HCT116 (cell line): ENCODE measurements at regions not wholly inside any gene's neighbourhood (a gene's known extent, or its start where the extent isn't known, plus 50 kb on each side); places are given as distances from the start of the nearest gene placed in this dataset.
"Not testable (repeated sequence)": the region's sequence is repeated elsewhere in the genome, so short reads cannot be mapped to it uniquely, and the experiment has no call there.

Experiments
- ATAC-seq: fragments of 200-7000 bp; cut with Tn5 transposase; 2 replicates; pipeline ENCODE4 v1.9.1; 2020; ENCODE audit warnings: mild to moderate bottlenecking, moderate library complexity
- BruUV-seq: library from RNA; stranded (reverse); fragments of 400-500 nt; replicated peaks from 2 replicates; lab custom pipeline; 2021; lab: Mats Ljungman, UMichigan
- CTCF ChIA-PET: fragments of 300-600 bp; sonication (Branson Sonifier 250); formaldehyde crosslinking; loops from one replicate; lab custom pipeline; 2021; ENCODE audit warnings: antibody characterized with exemption; lab: Charles Lee
- POLR2A ChIA-PET: fragments of 300-600, 350-600 bp; sonication (Branson Sonifier 250); formaldehyde crosslinking; loops from one replicate; lab custom pipeline; 2021; ENCODE audit warnings: antibody characterized with exemption; lab: Charles Lee
- RAD21 ChIA-PET, 2 experiments: fragments of 300-600 bp; sonication (Branson Sonifier 250); formaldehyde crosslinking; loops; one replicate each; lab custom pipeline; 2023; ENCODE audit warnings: low total read pairs in 2 of 2; ENCODE audit not compliant: uncharacterized antibody in 2 of 2, unreplicated experiment in 2 of 2, low non-redundant PET in 1 of 2; lab: Charles Lee
- DNase-seq: peaks from one replicate; pipeline ENCODE4 v3.0.0-alpha.2; 2010; ENCODE audit warnings: low read depth, low spot score
- H2AFZ ChIP-seq: fragments of 200-600 bp; shearing (Covaris generic), sonication (generic); 2 replicates; pipeline ENCODE4 v1.6.1; 2017; ENCODE audit warnings: low read depth, mixed run types, mixed read lengths, antibody characterized with exemption, low read length; ENCODE audit not compliant: poor library complexity, severe bottlenecking
- H3K27ac ChIP-seq: 2 replicates; pipeline ENCODE4 v1.5.1; 2012; ENCODE audit warnings: low read depth, low read length
- H3K27me3 ChIP-seq: fragments of 200-600 bp; sonication (generic); 2 replicates; pipeline ENCODE4 v1.6.1; 2016; ENCODE audit warnings: mixed run types, low read length, mixed read lengths; ENCODE audit not compliant: insufficient read depth
- H3K36me3 ChIP-seq, 2 experiments: fragments of 200-500 bp in 1 of 2; fragments of 200-600 bp in 1 of 2; sonication (Bioruptor generic) in 1 of 2; sonication (generic) in 1 of 2; 2 replicates each; pipeline versions ENCODE4 v1.5.1 to v1.6.1; 2014 to 2016; ENCODE audit warnings: low read length in 2 of 2, inconsistent platforms in 1 of 2, mixed read lengths in 1 of 2, mixed run types in 1 of 2; ENCODE audit not compliant: insufficient read depth in 2 of 2, control insufficient read depth in 1 of 2
- H3K4me1 ChIP-seq, 2 experiments: fragments of 200-600 bp in 1 of 2; sonication (generic) in 1 of 2; 2 replicates each; pipeline versions ENCODE4 v1.5.1 to v1.6.1; 2012 to 2017; ENCODE audit warnings: low read length in 2 of 2, inconsistent platforms in 1 of 2, mild to moderate bottlenecking in 1 of 2, mixed read lengths in 1 of 2, mixed run types in 1 of 2, moderate library complexity in 1 of 2; ENCODE audit not compliant: insufficient read depth in 2 of 2, control insufficient read depth in 1 of 2
- H3K4me2 ChIP-seq: fragments of 200-600 bp; sonication (generic); 2 replicates; pipeline ENCODE4 v1.6.1; 2017; ENCODE audit warnings: mixed run types, low read length, mixed read lengths
- H3K4me3 ChIP-seq, 2 experiments: fragments of 200-600 bp in 1 of 2; sonication (generic) in 1 of 2; replicated peaks in 1 of 2; 2 replicates each; pipeline ENCODE4 v1.5.1; 2011 to 2016; ENCODE audit warnings: low read length in 2 of 2, control low read depth in 1 of 2, low read depth in 1 of 2, mild to moderate bottlenecking in 1 of 2, mixed read lengths in 1 of 2, mixed run types in 1 of 2
- H3K79me2 ChIP-seq: fragments of 200-600 bp; sonication (generic); 2 replicates; pipeline ENCODE4 v1.6.1; 2017; ENCODE audit warnings: mild to moderate bottlenecking, mixed run types, low read length, moderate library complexity, mixed read lengths; ENCODE audit not compliant: insufficient read depth
- H3K9ac ChIP-seq: fragments of 200-600 bp; sonication (generic); 2 replicates; pipeline ENCODE4 v1.6.1; 2016; ENCODE audit warnings: low read length, mixed read lengths
- H3K9me2 ChIP-seq: fragments of 200-600 bp; sonication (generic), shearing (Covaris generic); 2 replicates; pipeline ENCODE4 v1.6.1; 2017; ENCODE audit warnings: mixed run types, mild to moderate bottlenecking, moderate library complexity; ENCODE audit not compliant: insufficient read depth
- H3K9me3 ChIP-seq, 2 experiments: fragments of 200-500 bp in 1 of 2; fragments of 200-600 bp in 1 of 2; sonication (Bioruptor generic) in 1 of 2; sonication (generic) in 1 of 2; 2 replicates each; pipeline ENCODE4 v1.6.1; 2014 to 2017; ENCODE audit warnings: low read length in 2 of 2, mixed read lengths in 2 of 2, inconsistent platforms in 1 of 2, low read depth in 1 of 2, mild to moderate bottlenecking in 1 of 2, mixed run types in 1 of 2, moderate library complexity in 1 of 2; ENCODE audit not compliant: control insufficient read depth in 1 of 2, insufficient read depth in 1 of 2
- H4K20me1 ChIP-seq: fragments of 200-600 bp; sonication (generic), shearing (Covaris generic); 2 replicates; pipeline ENCODE4 v1.6.1; 2017; ENCODE audit warnings: mixed run types, mild to moderate bottlenecking, moderate library complexity; ENCODE audit not compliant: insufficient read depth
- CBX3 ChIP-seq: IDR thresholded peaks from 2 replicates; pipeline ENCODE4 v1.6.1; 2012; ENCODE audit warnings: low read depth
- POLR2A ChIP-seq: IDR thresholded peaks from 2 replicates; pipeline ENCODE4 v1.7.0; 2011; ENCODE audit warnings: borderline replicate concordance; ENCODE audit not compliant: insufficient read depth, insufficient read length; ENCODE audit errors: extremely low read depth
- TCF7L2 ChIP-seq: IDR thresholded peaks from 2 replicates; pipeline ENCODE4 v1.7.0; 2011; ENCODE audit warnings: borderline replicate concordance, inconsistent platforms; ENCODE audit not compliant: insufficient read depth, insufficient read length; ENCODE audit errors: extremely low read depth
- ZNF274 ChIP-seq: fragments of 200-500 bp; sonication (Bioruptor generic); IDR thresholded peaks from 2 replicates; pipeline ENCODE4 v1.6.1; 2014; ENCODE audit warnings: mild to moderate bottlenecking, low read depth, low read length, inconsistent platforms
- intact Hi-C: fragments of 100-400 bp; cut with micrococcal nuclease; formaldehyde crosslinking; loops from 2 replicates; pipeline ENCODE4 v1.10.0; 2022
- TF ChIP-seq, protein P1 (sequence below): IDR thresholded peaks from 2 replicates; pipeline ENCODE4 v1.6.1; 2011; ENCODE audit warnings: mild to moderate bottlenecking, low read length, moderate library complexity; ENCODE audit not compliant: insufficient replicate concordance; ENCODE audit errors: extremely low read depth
- TF ChIP-seq, protein P2 (sequence below), 3 experiments: fragments of 200-600 bp in 1 of 3; sonication (generic) in 1 of 3; IDR thresholded peaks in 2 of 3; conservative IDR thresholded peaks in 1 of 3; 2 replicates each; pipeline ENCODE4 v1.5.1; 2012 to 2017; ENCODE audit warnings: low read depth in 2 of 3, low read length in 2 of 3, antibody characterized with exemption in 1 of 3, borderline replicate concordance in 1 of 3, control low read depth in 1 of 3, mild to moderate bottlenecking in 1 of 3, mixed read lengths in 1 of 3, mixed run types in 1 of 3, moderate library complexity in 1 of 3; ENCODE audit not compliant: insufficient read depth in 1 of 3

DNA sequence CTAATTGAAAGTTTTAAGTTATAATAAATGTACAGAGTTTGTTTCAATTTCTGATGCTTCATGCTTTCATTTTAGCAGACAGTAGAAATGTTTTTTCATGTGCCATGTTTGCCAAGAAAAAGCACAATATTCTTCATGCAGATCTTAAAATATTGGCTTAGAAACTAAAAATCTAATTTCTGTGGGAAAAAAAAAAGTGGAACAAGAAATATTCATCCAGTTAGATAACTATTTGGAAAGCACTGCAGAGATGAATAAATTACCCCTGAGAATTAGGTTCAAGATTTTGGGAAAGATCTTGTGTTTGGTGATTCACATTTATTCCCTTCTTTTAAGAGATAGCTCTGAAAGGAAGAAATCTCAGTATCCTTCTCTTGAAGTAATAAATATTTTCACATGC, 912.5 kb downstream of the C4orf33 start (continued):
- TF ChIP-seq, protein P1, sequence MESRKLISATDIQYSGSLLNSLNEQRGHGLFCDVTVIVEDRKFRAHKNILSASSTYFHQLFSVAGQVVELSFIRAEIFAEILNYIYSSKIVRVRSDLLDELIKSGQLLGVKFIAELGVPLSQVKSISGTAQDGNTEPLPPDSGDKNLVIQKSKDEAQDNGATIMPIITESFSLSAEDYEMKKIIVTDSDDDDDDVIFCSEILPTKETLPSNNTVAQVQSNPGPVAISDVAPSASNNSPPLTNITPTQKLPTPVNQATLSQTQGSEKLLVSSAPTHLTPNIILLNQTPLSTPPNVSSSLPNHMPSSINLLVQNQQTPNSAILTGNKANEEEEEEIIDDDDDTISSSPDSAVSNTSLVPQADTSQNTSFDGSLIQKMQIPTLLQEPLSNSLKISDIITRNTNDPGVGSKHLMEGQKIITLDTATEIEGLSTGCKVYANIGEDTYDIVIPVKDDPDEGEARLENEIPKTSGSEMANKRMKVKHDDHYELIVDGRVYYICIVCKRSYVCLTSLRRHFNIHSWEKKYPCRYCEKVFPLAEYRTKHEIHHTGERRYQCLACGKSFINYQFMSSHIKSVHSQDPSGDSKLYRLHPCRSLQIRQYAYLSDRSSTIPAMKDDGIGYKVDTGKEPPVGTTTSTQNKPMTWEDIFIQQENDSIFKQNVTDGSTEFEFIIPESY: no peak
- TF ChIP-seq ZNF274: no peak
- no peak for TF ChIP-seq POLR2A
- TF ChIP-seq, protein P2, sequence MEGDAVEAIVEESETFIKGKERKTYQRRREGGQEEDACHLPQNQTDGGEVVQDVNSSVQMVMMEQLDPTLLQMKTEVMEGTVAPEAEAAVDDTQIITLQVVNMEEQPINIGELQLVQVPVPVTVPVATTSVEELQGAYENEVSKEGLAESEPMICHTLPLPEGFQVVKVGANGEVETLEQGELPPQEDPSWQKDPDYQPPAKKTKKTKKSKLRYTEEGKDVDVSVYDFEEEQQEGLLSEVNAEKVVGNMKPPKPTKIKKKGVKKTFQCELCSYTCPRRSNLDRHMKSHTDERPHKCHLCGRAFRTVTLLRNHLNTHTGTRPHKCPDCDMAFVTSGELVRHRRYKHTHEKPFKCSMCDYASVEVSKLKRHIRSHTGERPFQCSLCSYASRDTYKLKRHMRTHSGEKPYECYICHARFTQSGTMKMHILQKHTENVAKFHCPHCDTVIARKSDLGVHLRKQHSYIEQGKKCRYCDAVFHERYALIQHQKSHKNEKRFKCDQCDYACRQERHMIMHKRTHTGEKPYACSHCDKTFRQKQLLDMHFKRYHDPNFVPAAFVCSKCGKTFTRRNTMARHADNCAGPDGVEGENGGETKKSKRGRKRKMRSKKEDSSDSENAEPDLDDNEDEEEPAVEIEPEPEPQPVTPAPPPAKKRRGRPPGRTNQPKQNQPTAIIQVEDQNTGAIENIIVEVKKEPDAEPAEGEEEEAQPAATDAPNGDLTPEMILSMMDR (IDR thresholded peaks at IDR 0.05 in 2 of 3, conservative IDR thresholded peaks at IDR 0.05 in 1 of 3; ENCODE audit: borderline replicate concordance in 1 of 3, insufficient read depth in 1 of 3, low read depth in 2 of 3, low read length in 2 of 3): no peak
- TF ChIP-seq TCF7L2: no peak
- TF ChIP-seq CBX3: no peak
- TF ChIP-seq, all 23 proteins: peak for 0

DNA sequence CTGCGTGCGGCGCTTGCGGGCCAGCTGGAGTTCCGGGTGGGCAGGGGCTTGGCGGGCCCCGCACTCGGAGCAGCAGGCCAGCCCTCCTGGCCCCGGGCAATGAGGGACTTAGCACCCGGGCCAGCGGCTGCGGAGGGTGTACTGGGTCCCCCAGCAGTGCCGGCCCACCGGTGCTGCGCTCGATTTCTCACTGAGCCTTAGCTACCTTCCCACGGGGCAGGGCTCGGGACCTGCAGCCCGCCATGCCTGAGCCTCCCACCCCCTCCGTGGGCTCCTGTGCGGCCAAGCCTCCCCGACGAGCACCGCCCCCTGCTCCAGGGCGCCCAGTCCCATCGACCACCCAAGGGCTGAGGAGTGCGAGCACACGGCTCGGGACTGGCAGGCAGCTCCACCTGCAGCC, 916.9 kb downstream of the C4orf33 start:
- RAD21 ChIA-PET, intact Hi-C loops, H3K4me1 ChIP-seq, BruUV-seq, CTCF ChIA-PET, H4K20me1 ChIP-seq, H3K9ac ChIP-seq, H3K4me3 ChIP-seq, H3K36me3 ChIP-seq, H3K9me2 ChIP-seq, ATAC-seq, H3K79me2 ChIP-seq, DNase-seq, H3K9me3 ChIP-seq, H3K4me2 ChIP-seq, H2AFZ ChIP-seq, H3K27me3 ChIP-seq, POLR2A ChIA-PET, H3K27ac ChIP-seq: not testable (repeated sequence)
